OCI-LY3 (cell line): ENCODE measurements at regions not wholly inside any gene's neighbourhood (a gene's known extent, or its start where the extent isn't known, plus 50 kb on each side); places are given as distances from the start of the nearest gene placed in this dataset.
A peak's percentile ranks its signal among the peaks of the same experiment; 100 is the strongest.

Experiments
- H2AFZ ChIP-seq: fragments of 200-600, 300-600 bp; shearing (Covaris generic); 2 replicates; pipeline ENCODE4 v1.6.0; 2014; ENCODE audit warnings: antibody characterized with exemption, low read depth, low read length
- H3K27ac ChIP-seq: fragments of 200-600, 300-600 bp; sonication (generic); 2 replicates; pipeline ENCODE4 v1.5.1; 2014; ENCODE audit warnings: mild to moderate bottlenecking, low read length, moderate library complexity, mixed read lengths
- H3K27me3 ChIP-seq: fragments of 200-600, 300-600 bp; sonication (generic); 2 replicates; pipeline ENCODE4 v1.6.1; 2014; ENCODE audit warnings: low read depth, low read length, mixed read lengths
- H3K36me3 ChIP-seq: fragments of 200-600, 300-600 bp; sonication (generic); replicated peaks from 2 replicates; pipeline ENCODE3; 2014; ENCODE audit warnings: low read depth, low read length, mixed read lengths
- H3K4me1 ChIP-seq: fragments of 300-600, 200-600 bp; sonication (generic); 2 replicates; pipeline ENCODE4 v1.6.1; 2014; ENCODE audit warnings: low read length, mixed read lengths
- H3K4me2 ChIP-seq: fragments of 200-600, 300-600 bp; sonication (generic); 2 replicates; pipeline ENCODE4 v1.6.1; 2014; ENCODE audit warnings: low read length, mixed read lengths
- H3K4me3 ChIP-seq: fragments of 300-600, 200-600 bp; sonication (generic); 2 replicates; pipeline ENCODE4 v1.5.1; 2014; ENCODE audit warnings: antibody characterized with exemption, mild to moderate bottlenecking, low read length, moderate library complexity
- H3K79me2 ChIP-seq: fragments of 300-600, 200-600 bp; shearing (Covaris generic); 2 replicates; pipeline ENCODE4 v1.6.1; 2014; ENCODE audit warnings: mild to moderate bottlenecking, low read length, mixed read lengths
- H3K9ac ChIP-seq: fragments of 300-600, 200-600 bp; shearing (Covaris generic); 2 replicates; pipeline ENCODE4 v1.6.0; 2014; ENCODE audit warnings: mild to moderate bottlenecking, low read length, moderate library complexity
- H3K9me3 ChIP-seq: fragments of 200-600, 300-600 bp; shearing (Covaris generic); 2 replicates; pipeline ENCODE4 v1.6.1; 2014; ENCODE audit warnings: low read length, mixed read lengths; ENCODE audit not compliant: insufficient read depth
- H4K20me1 ChIP-seq: fragments of 200-600, 300-600 bp; sonication (generic); 2 replicates; pipeline ENCODE4 v1.6.1; 2016; ENCODE audit warnings: low read length, mixed read lengths; ENCODE audit not compliant: insufficient read depth
- CTCF ChIP-seq: fragments of 200-600, 300-600 bp; sonication (generic); IDR thresholded peaks from 2 replicates; pipeline ENCODE4 v1.5.1; 2014; ENCODE audit warnings: antibody characterized with exemption, low read length, low read depth
- EZH2phosphoT487 ChIP-seq: fragments of 200-600 bp; shearing (Covaris generic); IDR thresholded peaks from 2 replicates; pipeline ENCODE4 v1.6.1; 2018; ENCODE audit warnings: antibody characterized with exemption, mixed run types, low read depth

DNA sequence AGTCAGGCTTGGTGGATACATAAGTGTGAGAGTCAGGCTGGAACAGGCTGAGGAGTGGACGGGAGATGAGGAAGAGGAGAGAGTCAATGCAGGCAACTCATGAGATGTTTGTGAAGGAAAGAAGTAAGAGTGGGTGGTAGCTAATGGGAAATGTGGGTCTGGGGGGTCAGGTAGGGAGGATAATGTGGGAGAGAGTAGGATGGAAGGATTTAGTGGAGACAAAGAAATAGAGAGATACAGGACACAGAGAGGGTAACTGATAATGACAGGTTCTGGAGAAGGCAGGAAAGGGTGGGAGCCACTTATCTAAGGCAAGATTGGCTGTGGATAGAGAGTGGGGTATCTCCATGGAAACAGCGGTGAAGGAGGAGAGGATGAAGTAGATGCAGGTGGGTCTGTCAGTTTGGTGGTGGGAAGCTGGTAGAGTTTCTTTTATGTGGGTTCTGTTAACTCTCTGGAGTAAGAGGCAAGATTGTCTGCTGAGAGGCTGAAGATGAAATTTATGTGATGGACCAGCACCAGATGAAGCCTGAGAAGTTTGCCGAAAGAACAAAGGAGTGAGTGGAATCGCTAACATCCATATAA, 190.6 kb upstream of the SPRED2 start:
- Histone ChIP-seq H2AFZ (no peak overlapping the region), H4K20me1 (no peaks in the 10 kb centered on the region), H3K9ac (no peak overlapping the region), H3K4me1 (peaks cover 4% of the 10 kb centered on the region; the same call in 1 of the 2 replicates), H3K79me2 (no peaks in the 10 kb centered on the region), H3K27me3 (peaks cover 3% of the 10 kb centered on the region; the same call in 1 of the 2 replicates), H3K9me3 (0 out of 2 replicates have a peak, but pooled peaks cover under 1% of the 10 kb centered on the region), H3K4me3 (no peak overlapping the region), H3K36me3 (peaks cover under 1% of the 10 kb centered on the region), H3K27ac (no peak overlapping the region), H3K4me2 (no peak overlapping the region)
- TF ChIP-seq EZH2phosphoT487 = no peak
- TF ChIP-seq CTCF = no peak

GRCh38 chr2:65622499-65622898, 190.1 kb upstream of the SPRED2 start:
- H3K9ac ChIP-seq = no peak overlapping the region

DNA sequence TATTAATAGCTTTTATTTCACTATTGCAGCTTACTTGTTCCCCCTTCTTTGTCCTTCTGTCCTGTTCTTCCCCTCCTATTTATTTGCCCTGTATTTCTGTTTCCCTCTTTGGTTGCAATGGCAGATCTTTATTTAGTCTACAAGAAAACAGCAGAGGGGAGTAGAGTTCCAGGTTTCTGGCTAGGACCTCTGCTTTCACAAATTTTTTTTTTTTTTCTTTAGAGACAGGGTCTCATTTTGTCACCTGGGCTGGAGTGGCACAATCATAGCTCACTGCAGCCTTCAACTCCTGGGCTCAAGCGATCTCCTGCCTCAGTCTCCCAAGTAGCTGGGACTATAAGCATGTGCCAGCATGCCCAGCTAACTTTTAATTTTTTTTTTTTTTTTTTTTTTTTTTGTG, 188.1 kb upstream of the SPRED2 start:
- H2AFZ ChIP-seq = no peak overlapping the region
- no peak overlapping the region for H3K9ac ChIP-seq
- H3K79me2 ChIP-seq = no peaks in the 10 kb centered on the region
- H4K20me1 ChIP-seq = no peaks in the 10 kb centered on the region
- no peaks in the 10 kb centered on the region for H3K9me3 ChIP-seq
- no peak overlapping the region for H3K27ac ChIP-seq
- no peaks in the 10 kb centered on the region for H3K36me3 ChIP-seq
- peaks cover 3% of the 10 kb centered on the region; the same call in 1 of the 2 replicates for H3K27me3 ChIP-seq
- TF ChIP-seq CTCF (0 out of 2 replicates have a peak, but pooled peaks have one; percentile 14), EZH2phosphoT487 (no peak)
- no peak overlapping the region for H3K4me2 ChIP-seq
- no peak overlapping the region for H3K4me3 ChIP-seq
- H3K4me1 ChIP-seq = peaks cover 4% of the 10 kb centered on the region; the same call in 1 of the 2 replicates

More at GRCh38 chr2:65622499-65622898, 190.1 kb upstream of the SPRED2 start:
- no peak overlapping the region for H3K27ac ChIP-seq
- no peak for TF ChIP-seq CTCF
- TF ChIP-seq EZH2phosphoT487 = no peak
- H3K4me2 ChIP-seq = no peak overlapping the region
- no peaks in the 10 kb centered on the region for H3K9me3 ChIP-seq
- H3K79me2 ChIP-seq = no peaks in the 10 kb centered on the region
- H3K4me3 ChIP-seq = no peak overlapping the region
- H2AFZ ChIP-seq = no peak overlapping the region
- H3K4me1 ChIP-seq = peaks cover 4% of the 10 kb centered on the region; the same call in 1 of the 2 replicates
- peaks cover 3% of the 10 kb centered on the region; the same call in 1 of the 2 replicates for H3K27me3 ChIP-seq
- no peaks in the 10 kb centered on the region for H3K36me3 ChIP-seq
- H4K20me1 ChIP-seq = no peaks in the 10 kb centered on the region

DNA sequence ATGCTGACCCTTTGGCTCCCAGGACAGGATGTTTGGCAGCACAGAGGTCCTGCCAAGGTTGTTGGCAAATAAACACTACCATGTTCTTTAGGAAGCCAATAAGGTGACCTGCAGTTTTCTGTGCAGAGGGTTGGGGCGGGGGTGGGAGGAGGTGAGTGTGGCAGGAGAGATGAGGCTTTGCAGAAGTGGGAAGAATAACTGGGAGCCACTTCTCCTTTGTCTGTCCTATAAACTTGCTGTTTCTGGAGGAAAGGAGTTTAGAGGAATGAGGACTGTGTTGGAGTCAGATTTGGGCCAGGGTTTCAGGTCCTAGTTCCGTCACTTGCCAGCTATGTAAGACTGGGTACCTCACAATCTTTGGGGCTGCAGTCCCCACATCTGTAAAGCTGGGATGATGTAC, 187.6 kb upstream of the SPRED2 start:
- Histone ChIP-seq H2AFZ (no peak overlapping the region), H3K27ac (no peak overlapping the region), H3K4me3 (no peak overlapping the region), H4K20me1 (no peaks in the 10 kb centered on the region), H3K4me2 (no peak overlapping the region), H3K9ac (no peak overlapping the region), H3K79me2 (no peaks in the 10 kb centered on the region), H3K36me3 (no peaks in the 10 kb centered on the region), H3K9me3 (no peaks in the 10 kb centered on the region), H3K4me1 (peaks cover 4% of the 10 kb centered on the region; the same call in 1 of the 2 replicates), H3K27me3 (peaks cover 3% of the 10 kb centered on the region; the same call in 1 of the 2 replicates)
- no peak for TF ChIP-seq CTCF
